ENCODE measurements at regions not wholly inside any gene's neighbourhood (a gene's known extent, or its start where the extent isn't known, plus 50 kb on each side); places are given as distances from the start of the nearest gene placed in this dataset.

DNA sequence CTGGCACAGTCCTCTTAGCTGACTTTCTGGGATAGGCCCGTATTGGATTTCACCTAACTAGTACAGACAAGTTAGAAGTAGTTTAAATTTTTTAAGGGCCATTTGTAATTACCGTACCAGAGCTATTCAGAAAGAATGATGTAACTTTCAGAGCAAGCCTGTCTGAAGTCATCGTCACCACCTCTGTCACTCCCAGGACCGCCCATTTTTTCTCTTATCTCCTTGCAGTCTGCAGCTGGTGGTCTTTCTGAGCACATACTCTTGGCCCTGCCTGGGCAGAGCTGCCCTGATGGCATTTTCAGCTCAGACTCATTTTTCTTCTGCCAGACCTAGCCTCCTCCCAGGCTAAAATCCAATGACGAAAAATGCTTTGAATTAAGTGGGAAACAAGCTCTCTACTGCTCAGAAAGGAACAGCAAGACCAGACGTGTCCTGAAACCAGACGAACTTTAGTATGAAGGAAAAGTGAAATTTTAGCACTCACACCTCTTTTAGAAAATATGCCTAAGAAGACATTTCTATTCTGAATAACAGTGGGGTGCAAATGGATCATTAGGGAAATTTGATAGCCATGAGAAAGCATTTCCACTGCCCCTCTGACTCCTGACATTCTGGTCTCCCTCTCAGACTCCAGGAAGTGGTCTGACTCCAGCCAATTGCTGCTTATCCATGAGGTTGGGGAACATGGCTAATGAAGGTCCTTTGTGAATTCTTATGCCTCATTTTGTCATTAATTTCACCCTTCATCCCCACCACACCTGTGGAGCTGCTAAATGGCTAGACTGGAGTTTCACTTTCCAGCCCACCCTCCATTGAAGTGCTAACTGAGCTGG, 162.4 kb upstream of the GYPA start:
- H3K27me3 ChIP-seq = no peaks in the 10 kb centered on the region
- WGBS, 3 donors = 85 to 89% (median 85%) methylated on average over 7 of the region's 7 CpGs
- intact Hi-C loops (cut with DNase I) = no loop called here

DNA sequence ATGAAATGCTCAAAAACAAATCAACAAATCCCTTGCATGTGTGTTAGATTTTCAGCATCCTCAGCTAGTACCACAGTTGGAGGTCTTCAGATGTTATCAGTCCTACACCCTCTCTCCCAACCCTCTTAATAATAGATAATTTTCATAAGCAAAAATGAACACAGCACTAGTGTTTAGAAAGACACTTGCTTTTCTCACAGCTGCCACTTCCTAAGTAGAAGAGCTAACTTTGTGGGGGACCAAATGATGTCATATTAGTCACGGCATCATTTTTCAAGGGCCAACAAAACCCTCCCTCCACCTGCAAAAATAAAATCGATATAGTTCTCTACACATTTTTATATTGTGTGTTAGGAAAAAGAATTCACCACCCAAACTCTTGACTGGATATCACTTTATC, 163.5 kb upstream of the GYPA start:
- no peaks in the 10 kb centered on the region for H3K36me3 ChIP-seq
- TF ChIP-seq, protein P1, sequence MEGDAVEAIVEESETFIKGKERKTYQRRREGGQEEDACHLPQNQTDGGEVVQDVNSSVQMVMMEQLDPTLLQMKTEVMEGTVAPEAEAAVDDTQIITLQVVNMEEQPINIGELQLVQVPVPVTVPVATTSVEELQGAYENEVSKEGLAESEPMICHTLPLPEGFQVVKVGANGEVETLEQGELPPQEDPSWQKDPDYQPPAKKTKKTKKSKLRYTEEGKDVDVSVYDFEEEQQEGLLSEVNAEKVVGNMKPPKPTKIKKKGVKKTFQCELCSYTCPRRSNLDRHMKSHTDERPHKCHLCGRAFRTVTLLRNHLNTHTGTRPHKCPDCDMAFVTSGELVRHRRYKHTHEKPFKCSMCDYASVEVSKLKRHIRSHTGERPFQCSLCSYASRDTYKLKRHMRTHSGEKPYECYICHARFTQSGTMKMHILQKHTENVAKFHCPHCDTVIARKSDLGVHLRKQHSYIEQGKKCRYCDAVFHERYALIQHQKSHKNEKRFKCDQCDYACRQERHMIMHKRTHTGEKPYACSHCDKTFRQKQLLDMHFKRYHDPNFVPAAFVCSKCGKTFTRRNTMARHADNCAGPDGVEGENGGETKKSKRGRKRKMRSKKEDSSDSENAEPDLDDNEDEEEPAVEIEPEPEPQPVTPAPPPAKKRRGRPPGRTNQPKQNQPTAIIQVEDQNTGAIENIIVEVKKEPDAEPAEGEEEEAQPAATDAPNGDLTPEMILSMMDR (IDR thresholded peaks at IDR 0.05) = no peak
- TF ChIP-seq POLR2A (IDR thresholded peaks at IDR 0.05) (no peak), EP300 (IDR thresholded peaks at IDR 0.05) (no peak)
- no peaks in the 10 kb centered on the region for H3K27me3 ChIP-seq
- no peak overlapping the region for H3K27ac ChIP-seq
- no peak overlapping the region for H3K4me3 ChIP-seq
- DNase-seq = no peak
- no peaks in the 10 kb centered on the region for H3K4me1 ChIP-seq (ENCODE audit: insufficient read depth)
- intact Hi-C loops (cut with DNase I) = no loop called here
- no peaks in the 10 kb centered on the region for H3K9me3 ChIP-seq
- 72 to 92% (median 85%) methylated on average over 2 of the region's 2 CpGs for WGBS, 3 donors

More for the DNA sequence above, 162.4 kb upstream of the GYPA start:
- TF ChIP-seq POLR2A (IDR thresholded peaks at IDR 0.05) (no peak), EP300 (IDR thresholded peaks at IDR 0.05) (no peak)
- TF ChIP-seq, protein P1 (IDR thresholded peaks at IDR 0.05) = no peak
- no peak for DNase-seq
- Histone ChIP-seq H3K9me3 (no peaks in the 10 kb centered on the region), H3K36me3 (no peaks in the 10 kb centered on the region), H3K4me3 (no peak overlapping the region), H3K27ac (no peak overlapping the region), H3K4me1 (ENCODE audit: insufficient read depth) (no peaks in the 10 kb centered on the region)

DNA sequence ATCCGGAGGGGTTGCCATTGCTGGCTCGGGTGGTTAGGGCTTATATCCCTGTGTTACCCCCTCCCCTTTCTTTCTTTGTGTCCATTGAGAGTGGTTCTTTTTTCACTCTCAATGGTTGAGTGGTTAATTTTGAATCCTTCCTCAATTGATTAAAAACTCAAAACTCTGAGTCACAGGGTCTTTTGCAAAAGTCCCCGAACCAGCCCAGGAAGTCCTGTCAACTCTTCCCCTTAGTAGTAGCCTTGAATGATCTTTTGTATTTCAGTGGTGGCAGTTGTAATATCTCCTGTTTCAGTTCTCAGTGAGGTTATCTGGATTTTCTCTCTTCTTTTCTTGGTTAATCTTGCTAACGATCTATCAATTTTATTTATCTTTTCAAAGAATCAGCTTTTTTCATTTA, 170.0 kb upstream of the GYPA start:
- Histone ChIP-seq H3K27me3 (no peaks in the 10 kb centered on the region), H3K4me1 (ENCODE audit: insufficient read depth) (no peaks in the 10 kb centered on the region), H3K27ac (no peak overlapping the region), H3K9me3 (no peaks in the 10 kb centered on the region), H3K4me3 (no peak overlapping the region), H3K36me3 (no peaks in the 10 kb centered on the region)
- intact Hi-C loops (cut with DNase I) = no loop called here
- no peak for DNase-seq
- 83 to 88% (median 85%) methylated on average over 4 of the region's 4 CpGs for WGBS, 3 donors
- TF ChIP-seq EP300 (IDR thresholded peaks at IDR 0.05) (no peak), POLR2A (IDR thresholded peaks at IDR 0.05) (no peak)
- TF ChIP-seq, protein P1 (IDR thresholded peaks at IDR 0.05) = no peak

DNA sequence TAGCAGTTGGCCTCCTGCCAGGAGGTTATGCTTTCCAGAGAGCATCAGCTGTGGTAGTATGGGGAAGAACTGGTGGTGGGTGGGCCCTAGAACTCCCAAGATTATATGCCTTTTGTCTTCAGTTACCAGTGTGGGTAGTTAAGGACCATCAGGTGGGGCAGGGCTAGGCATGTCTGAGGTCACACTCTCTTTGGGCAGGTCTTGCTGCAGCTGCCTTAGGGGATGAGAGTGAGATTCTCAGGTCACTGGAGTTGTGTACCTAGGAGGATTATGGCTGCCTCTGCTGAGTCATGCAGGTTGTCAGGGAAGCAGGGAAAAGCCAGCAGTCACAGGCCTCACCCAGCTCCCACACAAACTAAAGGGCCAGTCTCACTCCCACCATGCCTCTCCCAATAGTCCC, 172.9 kb upstream of the GYPA start:
- TF ChIP-seq EP300 (IDR thresholded peaks at IDR 0.05) (no peak), POLR2A (IDR thresholded peaks at IDR 0.05) (no peak)
- TF ChIP-seq, protein P1 (IDR thresholded peaks at IDR 0.05) = no peak
- H3K27ac ChIP-seq = no peak overlapping the region
- no peaks in the 10 kb centered on the region for H3K9me3 ChIP-seq
- no peak overlapping the region for H3K4me3 ChIP-seq
- intact Hi-C loops (cut with DNase I) = no loop called here
- no peaks in the 10 kb centered on the region for H3K4me1 ChIP-seq (ENCODE audit: insufficient read depth)
- no peaks in the 10 kb centered on the region for H3K36me3 ChIP-seq
- no peak for DNase-seq
- H3K27me3 ChIP-seq = no peaks in the 10 kb centered on the region

Data from ovary (tissue), 7 donors.